ENCODE measurements at regions not wholly inside any gene's neighbourhood (a gene's known extent, or its start where the extent isn't known, plus 50 kb on each side); places are given as distances from the start of the nearest gene placed in this dataset.
"Not testable (repeated sequence)": the region's sequence is repeated elsewhere in the genome, so short reads cannot be mapped to it uniquely, and the experiment has no call there.

GRCh38 chr2:35591886-35592285 lies 763.7 kb upstream of the CRIM1 start:
- H3K4me3 ChIP-seq (replicated peaks; ENCODE audit: low read depth, low read length) = no peak overlapping the region
- DNase-seq (ENCODE audit: extremely low read depth, low read depth) = no peak
- TF ChIP-seq CTCF (IDR thresholded peaks at IDR 0.05; ENCODE audit: low read depth, low read length, missing control alignments) = no peak

GRCh38 chr2:35585972-35586371 lies 769.6 kb upstream of the CRIM1 start:
- DNase-seq (ENCODE audit: extremely low read depth, low read depth) = no peak
- H3K4me3 ChIP-seq (replicated peaks; ENCODE audit: low read depth, low read length) = no peak overlapping the region
- TF ChIP-seq CTCF (IDR thresholded peaks at IDR 0.05; ENCODE audit: low read depth, low read length, missing control alignments) = no peak

GRCh38 chr2:35582637-35583036 lies 772.9 kb upstream of the CRIM1 start:
- no peak overlapping the region for H3K4me3 ChIP-seq (replicated peaks; ENCODE audit: low read depth, low read length)
- TF ChIP-seq CTCF (IDR thresholded peaks at IDR 0.05; ENCODE audit: low read depth, low read length, missing control alignments) = no peak
- no peak for DNase-seq (ENCODE audit: extremely low read depth, low read depth)

GRCh38 chr2:35580956-35581355 lies 774.6 kb upstream of the CRIM1 start:
- no peak overlapping the region for H3K4me3 ChIP-seq (replicated peaks; ENCODE audit: low read depth, low read length)
- TF ChIP-seq CTCF (IDR thresholded peaks at IDR 0.05; ENCODE audit: low read depth, low read length, missing control alignments) = no peak
- DNase-seq (ENCODE audit: extremely low read depth, low read depth) = no peak

GRCh38 chr2:35568574-35568973 lies 787.0 kb upstream of the CRIM1 start:
- H3K4me3 ChIP-seq (replicated peaks; ENCODE audit: low read depth, low read length); DNase-seq (ENCODE audit: extremely low read depth, low read depth): not testable (repeated sequence)

- no peak overlapping the region for H3K4me3 ChIP-seq (replicated peaks; ENCODE audit: low read depth, low read length)
- TF ChIP-seq CTCF (IDR thresholded peaks at IDR 0.05; ENCODE audit: low read depth, low read length, missing control alignments) = no peak
- no peak for DNase-seq (ENCODE audit: extremely low read depth, low read depth)
Measured at GRCh38 chr2:35562488-35562887, 793.1 kb upstream of the CRIM1 start.

GRCh38 chr2:35548171-35548570 lies 807.4 kb upstream of the CRIM1 start:
- no peak overlapping the region for H3K4me3 ChIP-seq (replicated peaks; ENCODE audit: low read depth, low read length)
- TF ChIP-seq CTCF (IDR thresholded peaks at IDR 0.05; ENCODE audit: low read depth, low read length, missing control alignments) = no peak
- no peak for DNase-seq (ENCODE audit: extremely low read depth, low read depth)

Data from HFF-Myc (cell line).